ENCODE measurements at regions not wholly inside any gene's neighbourhood (a gene's known extent, or its start where the extent isn't known, plus 50 kb on each side); places are given as distances from the start of the nearest gene placed in this dataset.
A peak's percentile ranks its signal among the peaks of the same experiment; 100 is the strongest.

DNA sequence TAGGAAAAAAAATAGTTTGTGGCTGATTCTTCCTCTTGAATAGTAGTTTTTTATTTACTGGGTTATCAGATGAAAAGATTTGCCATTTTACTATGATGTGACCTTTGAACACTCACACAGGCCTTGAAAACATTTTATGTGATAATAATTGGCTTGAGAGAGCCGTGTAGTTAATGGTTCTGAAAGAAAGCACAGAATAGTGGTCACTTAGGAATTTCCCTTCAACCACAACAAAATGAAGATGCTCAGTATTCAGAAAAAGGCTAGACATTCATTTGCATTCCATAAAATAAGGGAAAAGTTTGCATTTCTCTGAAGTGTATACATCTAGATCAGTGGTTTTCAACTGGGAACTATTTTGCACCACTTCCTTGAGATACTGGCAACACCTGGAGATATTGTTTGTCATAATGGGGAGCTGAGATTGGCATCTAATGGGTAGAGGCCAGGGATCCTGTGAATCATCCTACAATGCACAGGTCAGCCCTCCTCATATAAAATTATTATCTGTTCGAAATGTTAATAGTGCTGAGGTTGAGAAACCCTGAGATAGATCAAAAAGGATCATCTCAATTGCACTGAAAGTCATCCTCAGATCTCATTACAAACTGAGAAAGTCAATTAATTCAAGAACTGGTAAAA lies 446.4 kb upstream of the CCNG1 start:
- no peak for TF ChIP-seq ZFX (IDR thresholded peaks at IDR 0.05)
- TF ChIP-seq, protein P1, sequence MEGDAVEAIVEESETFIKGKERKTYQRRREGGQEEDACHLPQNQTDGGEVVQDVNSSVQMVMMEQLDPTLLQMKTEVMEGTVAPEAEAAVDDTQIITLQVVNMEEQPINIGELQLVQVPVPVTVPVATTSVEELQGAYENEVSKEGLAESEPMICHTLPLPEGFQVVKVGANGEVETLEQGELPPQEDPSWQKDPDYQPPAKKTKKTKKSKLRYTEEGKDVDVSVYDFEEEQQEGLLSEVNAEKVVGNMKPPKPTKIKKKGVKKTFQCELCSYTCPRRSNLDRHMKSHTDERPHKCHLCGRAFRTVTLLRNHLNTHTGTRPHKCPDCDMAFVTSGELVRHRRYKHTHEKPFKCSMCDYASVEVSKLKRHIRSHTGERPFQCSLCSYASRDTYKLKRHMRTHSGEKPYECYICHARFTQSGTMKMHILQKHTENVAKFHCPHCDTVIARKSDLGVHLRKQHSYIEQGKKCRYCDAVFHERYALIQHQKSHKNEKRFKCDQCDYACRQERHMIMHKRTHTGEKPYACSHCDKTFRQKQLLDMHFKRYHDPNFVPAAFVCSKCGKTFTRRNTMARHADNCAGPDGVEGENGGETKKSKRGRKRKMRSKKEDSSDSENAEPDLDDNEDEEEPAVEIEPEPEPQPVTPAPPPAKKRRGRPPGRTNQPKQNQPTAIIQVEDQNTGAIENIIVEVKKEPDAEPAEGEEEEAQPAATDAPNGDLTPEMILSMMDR (conservative IDR thresholded peaks at IDR 0.05) = no peak
- H3K27ac ChIP-seq = no peak overlapping the region

DNA sequence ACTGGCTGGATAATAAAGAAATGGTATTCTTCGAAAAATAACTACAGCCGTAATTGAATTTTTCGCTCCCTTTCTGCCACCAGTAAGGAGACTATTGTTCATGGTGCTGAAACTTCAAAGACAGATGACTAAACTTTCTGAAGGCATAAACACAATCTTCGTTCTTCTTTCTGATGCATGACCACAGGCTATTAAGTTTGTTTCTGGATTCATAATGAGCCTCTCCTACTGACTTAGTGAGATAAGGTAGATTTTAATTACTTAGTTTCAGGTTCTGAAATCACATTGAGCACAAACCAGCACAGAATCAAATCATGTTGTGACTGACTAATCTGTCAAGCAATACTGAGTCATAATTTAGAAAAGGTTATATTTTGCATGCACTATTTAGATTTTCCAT lies 441.8 kb upstream of the CCNG1 start:
- TF ChIP-seq ZFX (IDR thresholded peaks at IDR 0.05) = no peak
- TF ChIP-seq, protein P1 (conservative IDR thresholded peaks at IDR 0.05) = no peak
- no peak overlapping the region for H3K27ac ChIP-seq

DNA sequence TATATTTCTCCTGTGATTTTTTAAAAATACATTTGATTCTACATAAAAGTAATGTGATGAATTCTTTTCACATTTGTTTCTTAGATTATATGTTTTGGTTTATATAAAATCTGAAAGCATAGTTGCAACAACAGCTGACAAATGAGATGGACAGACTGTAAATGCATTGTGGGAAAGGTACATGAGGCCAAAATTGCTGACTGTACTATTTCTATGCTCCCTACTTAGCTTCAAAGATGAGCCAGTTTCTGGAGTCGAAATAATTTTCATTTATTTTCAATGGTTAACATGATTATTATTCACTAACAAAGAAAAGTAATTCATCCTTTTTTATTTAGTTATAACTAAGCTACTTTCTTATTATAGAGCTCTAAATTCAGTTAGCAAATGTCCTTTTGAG lies 441.3 kb upstream of the CCNG1 start:
- TF ChIP-seq, protein P1 (conservative IDR thresholded peaks at IDR 0.05) = no peak
- TF ChIP-seq ZFX (IDR thresholded peaks at IDR 0.05) = no peak
- no peak overlapping the region for H3K27ac ChIP-seq

DNA sequence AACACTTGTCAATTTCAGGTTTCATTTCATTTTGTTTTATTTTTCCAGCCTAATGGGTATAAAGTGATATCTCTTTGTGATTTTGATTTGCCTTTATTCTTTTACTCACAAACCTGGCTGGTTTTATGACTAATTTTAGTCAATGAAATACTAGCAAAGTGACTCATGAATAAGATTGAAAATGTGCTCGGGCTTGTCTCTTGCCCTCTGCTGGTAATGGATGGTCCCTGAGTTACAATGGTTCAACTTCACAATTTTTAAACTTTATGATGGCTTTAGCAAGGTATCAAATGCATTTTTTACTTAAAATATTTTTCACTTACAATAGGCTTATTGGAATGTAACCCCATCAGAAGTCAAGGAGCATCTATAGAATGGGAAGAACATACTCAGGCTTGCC lies 431.4 kb upstream of the CCNG1 start:
- TF ChIP-seq, protein P1 (conservative IDR thresholded peaks at IDR 0.05) = peak; percentile 13
- no peak for TF ChIP-seq ZFX (IDR thresholded peaks at IDR 0.05)
- no peak overlapping the region for H3K27ac ChIP-seq

DNA sequence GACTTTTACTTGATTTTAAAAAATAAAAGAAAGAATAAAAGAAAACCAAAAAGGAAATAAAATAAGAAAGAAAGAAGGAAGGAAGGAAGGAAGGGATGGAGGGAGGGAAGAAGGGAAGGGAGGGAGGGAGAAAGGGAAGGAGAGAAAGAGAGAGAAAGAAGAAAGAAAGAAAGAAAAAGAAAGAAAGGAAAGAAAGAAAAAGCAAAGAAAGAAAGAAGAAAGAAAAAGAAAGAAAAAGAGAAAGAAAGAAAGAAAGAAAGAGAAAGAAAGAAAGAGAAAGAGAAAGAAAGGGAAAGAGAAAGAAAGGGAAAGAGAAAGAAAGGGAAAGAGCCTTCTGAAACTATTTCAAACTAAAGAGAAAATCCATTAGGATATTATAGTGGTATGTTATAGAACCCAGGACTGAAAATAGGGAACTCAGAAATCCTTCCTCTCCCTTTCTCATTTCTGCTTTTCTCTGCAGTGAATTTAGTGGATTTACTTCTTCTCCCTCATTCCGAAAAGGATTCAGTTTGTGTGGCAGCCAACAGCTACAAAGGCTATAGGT lies 414.7 kb upstream of the CCNG1 start:
- TF ChIP-seq, protein P1 (conservative IDR thresholded peaks at IDR 0.05) = no peak
- TF ChIP-seq ZFX (IDR thresholded peaks at IDR 0.05) = no peak
- H3K27ac ChIP-seq = no peak overlapping the region

DNA sequence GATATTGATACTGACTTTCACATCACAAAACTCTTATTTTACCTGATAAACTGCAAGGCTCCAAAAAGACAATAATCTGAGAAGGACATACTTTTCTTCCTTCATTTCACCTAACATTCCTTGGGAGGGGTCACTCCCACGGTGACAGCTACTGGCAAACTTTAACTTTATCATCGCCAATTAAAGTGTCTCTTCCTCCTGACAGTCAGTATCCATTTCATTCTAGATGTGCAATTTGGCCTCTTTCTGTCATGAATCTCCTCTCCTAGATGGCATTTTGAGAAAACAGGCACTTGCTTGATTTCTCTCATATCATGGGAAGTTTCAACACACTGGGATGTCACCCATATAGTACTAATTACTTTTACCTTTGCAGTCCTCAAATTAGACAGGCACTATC lies 413.5 kb upstream of the CCNG1 start:
- no peak overlapping the region for H3K27ac ChIP-seq
- TF ChIP-seq, protein P1 (conservative IDR thresholded peaks at IDR 0.05) = no peak
- no peak for TF ChIP-seq ZFX (IDR thresholded peaks at IDR 0.05)

DNA sequence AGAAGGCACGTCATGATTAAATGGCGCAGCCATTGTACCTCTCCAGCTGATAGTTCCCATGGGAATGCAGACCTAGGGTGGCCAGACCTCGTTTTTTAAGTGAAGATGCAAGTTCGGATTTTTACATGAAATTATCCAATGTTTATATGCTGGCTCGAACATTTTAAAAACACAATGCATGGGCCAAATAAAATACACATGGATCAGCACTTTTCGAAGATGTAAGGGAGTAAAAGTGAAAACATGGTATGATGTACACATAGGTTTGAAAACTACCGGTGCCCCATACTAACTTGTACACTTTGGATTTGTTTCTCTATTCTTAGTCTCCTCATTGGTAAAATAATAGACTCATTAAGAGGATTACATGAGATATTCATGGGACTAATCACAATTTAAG lies 412.5 kb upstream of the CCNG1 start:
- no peak overlapping the region for H3K27ac ChIP-seq
- no peak for TF ChIP-seq ZFX (IDR thresholded peaks at IDR 0.05)
- TF ChIP-seq, protein P1 (conservative IDR thresholded peaks at IDR 0.05) = no peak

Measured in C4-2B (cell line).